ENCODE measurements at regions not wholly inside any gene's neighbourhood (a gene's known extent, or its start where the extent isn't known, plus 50 kb on each side); places are given as distances from the start of the nearest gene placed in this dataset.

- peaks cover 3% of the 10 kb centered on the region for H3K36me3 Mint-ChIP-seq (ENCODE audit: low read depth)
- H3K4me3 Mint-ChIP-seq (ENCODE audit: unreplicated experiment): no peak overlapping the region
- no peak for TF ChIP-seq CTCF (IDR thresholded peaks at IDR 0.05)
- no peaks in the 10 kb centered on the region for H3K27me3 Mint-ChIP-seq (ENCODE audit: low read depth)
- H3K27ac Mint-ChIP-seq (ENCODE audit: unreplicated experiment): no peak overlapping the region
- DNase-seq (ENCODE audit: low spot score): no peak
- peaks cover 4% of the 10 kb centered on the region for H3K4me1 Mint-ChIP-seq (ENCODE audit: low read depth)
- H3K9me3 Mint-ChIP-seq (ENCODE audit: low read depth): peaks cover 13% of the 10 kb centered on the region
These were observed 119.6 kb upstream of the ADO start for GRCh38 chr10:62684911-62685310.

- peaks cover 4% of the 10 kb centered on the region for H3K4me1 Mint-ChIP-seq (ENCODE audit: low read depth)
- H3K27me3 Mint-ChIP-seq (ENCODE audit: low read depth): no peaks in the 10 kb centered on the region
- no peak overlapping the region for H3K4me3 Mint-ChIP-seq (ENCODE audit: unreplicated experiment)
- no peak for DNase-seq (ENCODE audit: low spot score)
- peaks cover 13% of the 10 kb centered on the region for H3K9me3 Mint-ChIP-seq (ENCODE audit: low read depth)
- peaks cover 3% of the 10 kb centered on the region for H3K36me3 Mint-ChIP-seq (ENCODE audit: low read depth)
- TF ChIP-seq CTCF (IDR thresholded peaks at IDR 0.05): no peak
- no peak overlapping the region for H3K27ac Mint-ChIP-seq (ENCODE audit: unreplicated experiment)
These were observed 117.2 kb upstream of the ADO start for GRCh38 chr10:62687230-62687748.

GRCh38 chr10:62688971-62689700 is 115.4 kb upstream of the ADO start:
- Mint-ChIP-seq H3K36me3 (ENCODE audit: low read depth) (no peaks in the 10 kb centered on the region), H3K27me3 (ENCODE audit: low read depth) (no peaks in the 10 kb centered on the region), H3K9me3 (ENCODE audit: low read depth) (peaks cover 13% of the 10 kb centered on the region), H3K27ac (ENCODE audit: unreplicated experiment) (no peak overlapping the region), H3K4me1 (ENCODE audit: low read depth) (peaks cover 4% of the 10 kb centered on the region), H3K4me3 (ENCODE audit: unreplicated experiment) (no peak overlapping the region)
- no peak for DNase-seq (ENCODE audit: low spot score)
- no peak for TF ChIP-seq CTCF (IDR thresholded peaks at IDR 0.05)

- Mint-ChIP-seq H3K4me1 (ENCODE audit: low read depth) (peaks cover 4% of the 10 kb centered on the region), H3K9me3 (ENCODE audit: low read depth) (peaks cover 13% of the 10 kb centered on the region), H3K27me3 (ENCODE audit: low read depth) (no peaks in the 10 kb centered on the region), H3K27ac (ENCODE audit: unreplicated experiment) (no peak overlapping the region), H3K36me3 (ENCODE audit: low read depth) (no peaks in the 10 kb centered on the region), H3K4me3 (ENCODE audit: unreplicated experiment) (no peak overlapping the region)
- no peak for TF ChIP-seq CTCF (IDR thresholded peaks at IDR 0.05)
- no peak for DNase-seq (ENCODE audit: low spot score)
These were observed 114.8 kb upstream of the ADO start for GRCh38 chr10:62689712-62690111.

- TF ChIP-seq CTCF (IDR thresholded peaks at IDR 0.05): no peak
- no peak for DNase-seq (ENCODE audit: low spot score)
- Mint-ChIP-seq H3K9me3 (ENCODE audit: low read depth) (peaks cover 13% of the 10 kb centered on the region), H3K27ac (ENCODE audit: unreplicated experiment) (no peak overlapping the region), H3K27me3 (ENCODE audit: low read depth) (no peaks in the 10 kb centered on the region), H3K36me3 (ENCODE audit: low read depth) (no peaks in the 10 kb centered on the region), H3K4me1 (ENCODE audit: low read depth) (peaks cover 4% of the 10 kb centered on the region), H3K4me3 (ENCODE audit: unreplicated experiment) (no peak overlapping the region)
These were observed 113.8 kb upstream of the ADO start for GRCh38 chr10:62690703-62691102.
